ENCODE measurements at regions not wholly inside any gene's neighbourhood (a gene's known extent, or its start where the extent isn't known, plus 50 kb on each side); places are given as distances from the start of the nearest gene placed in this dataset.

DNA sequence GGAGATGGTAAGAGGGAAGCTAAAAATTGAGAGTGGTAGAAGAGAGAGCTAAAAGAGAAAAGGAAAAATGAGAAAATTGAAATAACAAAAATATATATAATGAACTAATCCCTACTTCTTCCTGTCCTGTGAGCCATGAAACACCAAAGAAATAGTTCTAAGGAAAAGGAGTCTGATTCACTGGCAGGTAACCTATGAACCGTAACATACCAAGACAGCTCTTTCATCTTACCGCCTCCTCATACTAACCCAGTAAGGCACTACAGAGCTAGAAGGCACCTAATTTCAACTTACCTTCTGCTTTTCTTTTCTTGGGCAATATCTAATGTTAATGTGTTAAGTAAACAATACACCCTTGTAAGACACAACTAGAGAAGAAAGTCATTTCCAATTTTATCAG lies 297.7 kb upstream of the DIAPH2 start:
- TF ChIP-seq GATA3 (IDR thresholded peaks at IDR 0.05; ENCODE audit: low read depth, low read length) (no peak), GATA2 (IDR thresholded peaks at IDR 0.05; ENCODE audit: low read depth, low read length) (no peak)

Data from SH-SY5Y (cell line).